ENCODE measurements at regions not wholly inside any gene's neighbourhood (a gene's known extent, or its start where the extent isn't known, plus 50 kb on each side); places are given as distances from the start of the nearest gene placed in this dataset.

GRCh38 chr1:30272277-30273020, 450.9 kb downstream of the MATN1 start:
- no peak for ATAC-seq
- DNase-seq (ENCODE audit: low spot score): no peak
- intact Hi-C loops (cut with DNase I): no loop called here

DNA sequence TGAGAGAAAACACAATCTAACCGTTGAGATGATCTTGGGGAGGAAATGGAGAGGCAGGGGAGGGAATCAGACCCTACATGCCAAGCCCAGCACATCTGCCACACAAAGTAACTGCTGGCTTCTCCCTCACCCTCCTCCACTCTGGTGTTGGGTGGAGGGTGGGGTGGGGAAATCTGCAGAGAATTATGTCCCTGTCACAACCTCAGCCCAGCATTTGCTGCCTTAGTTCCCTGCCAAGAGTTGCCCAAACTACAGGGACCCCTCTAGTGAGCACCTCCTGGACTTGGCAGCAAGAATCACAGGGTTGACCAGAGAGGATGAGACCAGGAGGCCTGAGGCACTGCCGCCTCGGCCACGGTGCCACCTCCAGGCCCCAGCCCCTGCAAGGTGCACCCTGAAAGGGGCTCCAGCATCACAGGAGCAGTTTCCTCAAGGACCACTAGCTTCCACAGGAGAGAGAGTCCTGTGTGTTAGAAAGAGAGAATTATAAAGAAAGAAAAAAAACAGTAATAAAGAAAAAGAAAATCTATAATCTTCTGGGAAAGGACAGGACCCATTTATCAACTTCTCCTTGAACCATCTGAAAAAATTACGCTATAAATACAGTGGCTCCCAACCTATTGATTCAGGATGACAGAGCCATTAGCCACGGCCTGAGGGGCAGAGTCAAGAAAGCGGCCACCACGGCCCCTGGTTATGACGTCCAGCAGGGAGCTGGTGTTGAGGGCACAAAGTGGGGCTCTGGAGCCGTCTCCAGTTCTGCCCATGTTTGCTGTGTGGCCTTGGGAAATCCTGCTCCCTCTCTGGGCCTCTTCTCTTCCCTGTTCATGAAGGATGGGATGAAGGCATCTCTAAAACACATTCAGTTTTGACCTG, 451.7 kb downstream of the MATN1 start:
- no peak for ATAC-seq
- intact Hi-C loops (cut with DNase I): no loop called here
- no peak for DNase-seq (ENCODE audit: low spot score)

GRCh38 chr1:30270461-30270860, 452.9 kb downstream of the MATN1 start:
- DNase-seq (ENCODE audit: low spot score) (no peak), ATAC-seq (no peak)
- intact Hi-C loops (cut with DNase I): no loop called here

- ATAC-seq (no peak), DNase-seq (ENCODE audit: low spot score) (no peak)
- intact Hi-C loops (cut with DNase I): no loop called here
Observed at GRCh38 chr1:30268923-30269666, 454.3 kb downstream of the MATN1 start.

GRCh38 chr1:30267856-30268255, 455.5 kb downstream of the MATN1 start:
- DNase-seq (ENCODE audit: low spot score): no peak
- ATAC-seq: no peak
- intact Hi-C loops (cut with DNase I): no loop called here

DNA sequence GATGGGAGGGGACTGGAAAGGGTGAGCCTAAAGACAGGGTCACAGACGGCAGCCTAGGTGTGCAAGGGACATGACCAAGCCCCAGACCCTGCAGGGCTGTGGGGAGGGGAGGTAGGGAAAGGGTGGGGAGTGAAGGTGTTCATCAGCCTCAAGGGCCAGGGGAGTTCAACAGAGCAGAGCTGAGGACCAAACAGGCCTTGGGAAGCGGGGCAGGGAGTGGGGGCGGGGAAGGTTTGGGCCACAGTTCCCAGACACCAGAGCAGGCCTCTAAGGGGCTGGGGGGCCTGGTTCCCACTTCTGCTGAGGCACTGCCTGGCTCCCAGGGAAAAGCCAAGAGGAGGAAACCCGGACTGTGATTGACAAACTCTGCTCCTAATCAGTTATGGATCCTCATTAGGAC, 456.3 kb downstream of the MATN1 start:
- no peak for ATAC-seq
- DNase-seq (ENCODE audit: low spot score): no peak

DNA sequence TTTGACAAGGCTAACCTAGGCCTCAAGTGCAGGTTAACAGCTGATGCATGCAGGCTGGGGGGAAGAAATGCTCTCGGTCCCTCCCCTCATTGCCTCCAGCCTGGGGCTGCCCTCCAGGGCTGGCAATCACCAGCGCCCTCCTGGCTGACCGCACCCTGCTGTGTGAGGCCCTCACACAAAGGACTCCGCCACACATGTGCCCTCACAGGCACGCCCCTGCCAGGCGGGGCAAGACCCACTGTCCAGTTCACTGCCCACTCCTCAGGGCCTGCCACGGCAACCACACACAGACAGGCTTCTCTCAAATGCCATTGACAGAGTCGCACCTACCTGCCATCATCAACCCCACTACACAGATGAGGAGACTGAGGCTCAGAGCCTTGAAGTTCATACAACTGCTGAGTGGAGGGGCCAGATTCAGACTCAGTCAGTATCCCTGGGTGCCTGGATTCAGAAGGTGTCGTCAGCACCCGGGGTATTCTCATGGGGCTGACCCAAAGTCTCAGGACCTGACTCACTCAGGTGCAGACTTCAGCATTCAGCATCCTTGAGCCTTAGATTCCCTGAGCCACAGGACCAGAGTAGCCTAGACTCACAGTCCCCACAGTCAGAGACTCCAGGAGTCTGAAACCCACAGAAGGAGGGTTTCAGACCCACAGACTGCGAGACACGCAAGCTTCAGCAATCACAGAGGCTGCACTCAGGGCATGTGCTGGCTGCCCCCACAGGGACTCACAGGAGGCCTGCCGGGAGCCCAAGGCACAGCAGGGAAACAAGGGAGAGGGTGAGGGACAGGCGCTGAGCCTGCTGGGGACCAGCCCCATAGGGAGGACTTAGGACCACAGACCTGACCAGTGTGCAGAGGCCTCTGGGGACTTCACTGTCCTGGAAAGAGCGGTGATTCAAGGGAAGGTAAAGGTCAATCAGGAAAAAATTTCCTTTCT, 458.0 kb downstream of the MATN1 start:
- DNase-seq (ENCODE audit: low spot score) (no peak), ATAC-seq (no peak)
- intact Hi-C loops (cut with DNase I): no loop called here

More for the DNA sequence above, 456.3 kb downstream of the MATN1 start:
- intact Hi-C loops (cut with DNase I): no loop called here

GRCh38 chr1:30264672-30265025, 458.7 kb downstream of the MATN1 start:
- DNase-seq (ENCODE audit: low spot score) (no peak), ATAC-seq (no peak)
- intact Hi-C loops (cut with DNase I): no loop called here

- DNase-seq (ENCODE audit: low spot score): no peak
- intact Hi-C loops (cut with DNase I): no loop called here
- ATAC-seq: no peak
Observed at GRCh38 chr1:30263888-30264671, 459.3 kb downstream of the MATN1 start.

GRCh38 chr1:30263405-30263804, 460.0 kb downstream of the MATN1 start:
- DNase-seq (ENCODE audit: low spot score) (no peak), ATAC-seq (no peak)
- intact Hi-C loops (cut with DNase I): no loop called here

- DNase-seq (ENCODE audit: low spot score) (no peak), ATAC-seq (no peak)
- intact Hi-C loops (cut with DNase I): no loop called here
Observed at GRCh38 chr1:30262158-30262557, 461.2 kb downstream of the MATN1 start.

DNA sequence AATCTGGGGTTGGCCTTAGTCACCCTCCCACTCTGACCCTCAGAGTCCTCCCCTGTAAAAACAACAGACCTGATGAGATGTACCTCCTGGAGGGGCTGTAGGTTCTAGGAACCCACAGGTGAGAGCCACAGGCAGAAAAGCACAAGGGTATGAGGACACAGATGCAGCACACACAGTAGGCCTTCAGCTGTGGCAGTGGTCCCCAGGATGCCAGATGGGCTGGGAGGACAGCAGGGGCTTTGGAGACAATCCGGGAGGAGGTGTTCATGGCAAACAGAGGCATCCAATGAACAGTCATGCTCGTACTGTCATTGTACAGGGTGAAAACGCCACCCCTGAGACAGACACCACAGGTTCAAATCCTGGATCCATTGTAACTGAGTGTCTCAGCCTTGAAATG, 463.1 kb downstream of the MATN1 start:
- intact Hi-C loops (cut with DNase I): no loop called here
- no peak for DNase-seq (ENCODE audit: low spot score)
- no peak for ATAC-seq

GRCh38 chr1:30259631-30260030, 463.8 kb downstream of the MATN1 start:
- intact Hi-C loops (cut with DNase I): no loop called here
- ATAC-seq: no peak
- no peak for DNase-seq (ENCODE audit: low spot score)

DNA sequence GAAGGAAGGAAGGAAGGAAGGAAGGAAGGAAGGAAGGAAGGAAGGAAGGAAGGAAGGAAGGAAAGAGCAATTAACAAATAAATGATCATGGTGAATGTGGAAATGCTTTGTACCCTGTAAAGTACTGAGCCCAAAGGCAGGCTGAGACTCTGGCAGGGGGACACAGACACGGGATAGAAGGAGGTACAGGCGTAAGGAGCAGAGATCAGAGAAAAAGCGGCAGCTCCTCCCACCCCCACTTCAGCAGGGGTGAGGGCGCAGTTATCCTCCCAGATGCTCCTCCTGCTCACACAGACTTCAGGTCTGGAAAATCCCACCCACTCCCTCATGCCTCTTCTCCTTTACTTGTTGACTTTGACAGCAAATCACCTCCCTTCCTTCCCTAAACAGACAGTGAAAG, 464.5 kb downstream of the MATN1 start:
- ATAC-seq (no peak), DNase-seq (ENCODE audit: low spot score) (no peak)
- intact Hi-C loops (cut with DNase I): no loop called here

GRCh38 chr1:30258471-30258870, 464.9 kb downstream of the MATN1 start:
- DNase-seq (ENCODE audit: low spot score): no peak
- intact Hi-C loops (cut with DNase I): no loop called here
- ATAC-seq: no peak

DNA sequence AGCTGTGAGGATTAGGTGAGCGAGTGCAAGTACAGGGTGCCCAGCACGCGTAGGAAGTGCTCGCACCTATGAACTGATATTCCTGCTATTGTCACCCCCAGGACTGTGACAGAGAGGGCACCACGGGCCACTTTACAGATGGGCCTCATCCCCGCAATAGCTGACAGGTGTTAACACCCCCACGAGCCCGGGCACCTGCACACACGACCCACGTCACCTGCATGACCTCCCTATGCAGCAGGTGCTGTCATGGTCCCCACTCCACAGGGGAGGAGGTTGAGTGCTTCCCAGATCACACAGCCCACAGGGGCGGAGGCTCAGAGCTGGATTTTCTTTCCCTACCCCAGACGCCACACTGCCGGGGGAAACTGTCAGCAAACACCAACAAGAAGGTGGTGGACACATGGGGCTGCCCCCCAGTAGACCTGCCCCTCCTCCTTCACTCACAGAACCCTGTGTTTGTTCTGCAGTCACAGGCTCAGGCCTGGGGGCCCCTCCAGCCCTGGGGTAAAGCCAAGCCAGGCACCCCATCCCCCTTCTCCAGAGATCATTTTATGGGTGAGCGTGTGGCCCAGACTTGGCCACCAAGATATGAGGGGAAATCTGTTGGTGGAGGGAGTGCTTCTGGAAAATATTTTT, 465.5 kb downstream of the MATN1 start:
- intact Hi-C loops (cut with DNase I): no loop called here
- ATAC-seq (no peak), DNase-seq (ENCODE audit: low spot score) (no peak)

- DNase-seq (ENCODE audit: low spot score): no peak
- ATAC-seq: no peak
- intact Hi-C loops (cut with DNase I): no loop called here
Observed at GRCh38 chr1:30257322-30257721, 466.1 kb downstream of the MATN1 start.

GRCh38 chr1:30256911-30257310, 466.5 kb downstream of the MATN1 start:
- ATAC-seq (no peak), DNase-seq (ENCODE audit: low spot score) (no peak)
- intact Hi-C loops (cut with DNase I): no loop called here

Measured in sciatic nerve (tissue), 2 donors.